ENCODE measurements at regions not wholly inside any gene's neighbourhood (a gene's known extent, or its start where the extent isn't known, plus 50 kb on each side); places are given as distances from the start of the nearest gene placed in this dataset.
"Not testable (repeated sequence)": the region's sequence is repeated elsewhere in the genome, so short reads cannot be mapped to it uniquely, and the experiment has no call there.

- DNase-seq = no peak
Observed at GRCh38 chr1:5189384-5189783, 535.0 kb downstream of the AJAP1 start.

GRCh38 chr1:5165762-5166161, 511.4 kb downstream of the AJAP1 start:
- DNase-seq = no peak

- no peak for DNase-seq
Observed at GRCh38 chr1:5164158-5164557, 509.7 kb downstream of the AJAP1 start.

DNA sequence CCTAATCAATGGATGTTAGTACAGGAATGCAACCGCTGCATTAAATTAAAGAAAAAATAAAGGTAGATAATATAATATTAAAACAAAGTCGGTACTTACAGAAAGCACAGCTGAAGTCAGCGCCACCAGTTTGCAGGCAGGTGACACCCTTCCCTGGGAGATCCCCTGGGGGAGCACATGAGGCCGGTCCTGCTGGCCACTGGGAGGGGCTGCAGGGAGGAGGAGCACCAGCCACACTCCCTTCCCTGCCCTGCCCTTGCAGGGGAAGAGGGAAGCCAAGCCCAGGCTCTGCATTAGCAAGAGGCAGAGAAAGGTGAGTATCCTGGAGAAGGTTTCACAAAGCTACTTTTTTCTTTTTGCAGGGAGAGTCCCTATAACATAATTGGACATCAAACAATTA, 507.0 kb downstream of the AJAP1 start:
- DNase-seq = no peak

GRCh38 chr1:5157175-5157574, 502.8 kb downstream of the AJAP1 start:
- no peak for DNase-seq

- DNase-seq = no peak
Observed at GRCh38 chr1:5156416-5157120, 502.2 kb downstream of the AJAP1 start.

- DNase-seq = no peak
Observed at GRCh38 chr1:5151511-5151910, 497.1 kb downstream of the AJAP1 start.

DNA sequence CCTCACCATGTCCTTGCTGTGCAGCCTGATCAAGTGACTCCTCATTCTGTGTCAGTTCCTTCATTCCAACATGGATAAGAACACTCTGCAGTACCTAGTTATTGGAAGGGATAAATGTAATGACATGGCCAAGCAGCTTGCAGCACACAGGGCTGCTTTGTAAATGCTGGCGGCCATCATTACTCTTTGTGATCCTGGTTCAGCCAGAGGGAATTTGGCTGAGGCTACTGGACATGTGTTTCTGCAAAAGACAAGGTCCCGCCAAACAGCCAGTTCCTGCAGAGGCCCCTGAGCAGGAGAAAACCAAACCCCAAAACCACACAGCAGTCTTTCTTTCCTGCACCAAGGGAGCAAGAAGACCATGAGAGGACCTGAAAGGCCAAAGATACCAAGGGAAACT, 495.8 kb downstream of the AJAP1 start:
- no peak for DNase-seq

DNA sequence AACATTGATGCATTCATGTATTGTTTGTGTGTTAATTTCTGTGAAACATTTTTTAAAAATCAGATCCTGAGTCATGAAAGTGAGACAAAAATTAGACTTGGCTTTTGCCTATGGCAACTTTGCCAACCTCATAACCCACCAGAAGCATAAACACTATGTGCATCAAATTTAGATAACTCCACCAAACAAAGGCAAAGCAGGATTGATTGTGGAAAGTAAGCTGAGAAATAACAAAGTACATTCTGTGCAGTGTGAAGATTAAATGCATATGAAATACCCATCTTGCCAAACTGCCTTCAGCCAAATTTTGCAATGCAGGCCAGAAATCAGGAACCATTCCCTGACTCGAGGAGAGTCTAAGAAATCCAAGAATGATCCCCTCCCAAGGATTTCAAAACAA, 493.4 kb downstream of the AJAP1 start:
- no peak for DNase-seq

DNA sequence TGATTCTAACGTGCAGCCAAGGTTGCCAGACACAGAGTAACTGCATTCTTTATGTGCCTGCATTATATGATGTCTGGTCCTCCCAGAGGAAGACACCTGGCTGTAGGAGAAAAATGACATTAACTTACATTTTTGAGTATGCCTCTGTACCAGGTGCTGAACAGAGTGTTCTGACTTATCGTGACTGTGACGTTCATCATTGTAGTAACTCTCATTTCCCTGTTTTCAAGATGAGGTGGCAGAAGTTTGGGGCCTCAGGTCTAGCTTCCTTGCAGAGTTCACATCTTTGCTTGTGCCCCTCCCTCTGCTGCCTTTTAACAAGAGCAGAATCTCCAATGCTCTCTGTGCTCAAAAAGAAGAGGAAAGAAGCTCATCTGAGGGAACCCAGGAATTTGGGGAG, 488.0 kb downstream of the AJAP1 start:
- DNase-seq = no peak

DNA sequence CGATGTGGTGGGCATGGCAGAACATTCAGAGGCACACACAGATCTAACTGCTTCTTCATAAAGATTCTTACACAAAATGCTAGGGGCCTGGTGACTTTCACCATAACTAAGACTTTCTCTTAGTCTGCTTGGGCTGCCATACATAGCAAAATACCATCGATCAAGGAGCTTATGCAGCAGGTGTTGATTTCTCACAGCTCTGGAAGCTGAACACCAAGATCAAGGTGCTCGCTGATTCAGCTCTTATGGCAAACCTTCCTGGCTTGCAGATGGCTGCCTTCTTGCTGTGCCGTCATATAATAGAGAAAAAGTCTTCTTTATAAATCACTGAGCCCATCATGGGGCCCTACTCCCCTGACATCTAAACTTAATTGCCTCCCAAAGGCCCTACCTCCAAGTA, 487.3 kb downstream of the AJAP1 start:
- DNase-seq = no peak

- no peak for DNase-seq
Observed at GRCh38 chr1:5140962-5141361, 486.6 kb downstream of the AJAP1 start.

DNA sequence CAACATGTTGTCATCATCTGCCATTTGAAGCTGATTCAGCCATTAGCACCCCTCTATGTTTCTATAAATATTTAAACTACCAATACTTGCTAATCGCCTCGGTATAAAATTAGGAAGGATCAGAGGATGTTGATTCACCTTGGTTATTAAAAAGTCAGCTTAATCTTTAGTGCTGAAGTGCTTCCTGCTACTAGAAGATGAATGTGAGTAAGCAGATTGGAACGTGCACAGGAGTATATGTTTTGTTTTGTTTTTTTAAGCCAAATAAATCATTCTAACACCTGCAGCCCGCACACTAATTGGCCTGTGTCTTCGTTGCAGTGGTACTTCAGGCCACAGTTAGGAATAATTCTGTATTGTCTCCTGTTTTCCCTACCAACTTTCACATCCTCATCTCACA, 485.7 kb downstream of the AJAP1 start:
- no peak for DNase-seq

DNA sequence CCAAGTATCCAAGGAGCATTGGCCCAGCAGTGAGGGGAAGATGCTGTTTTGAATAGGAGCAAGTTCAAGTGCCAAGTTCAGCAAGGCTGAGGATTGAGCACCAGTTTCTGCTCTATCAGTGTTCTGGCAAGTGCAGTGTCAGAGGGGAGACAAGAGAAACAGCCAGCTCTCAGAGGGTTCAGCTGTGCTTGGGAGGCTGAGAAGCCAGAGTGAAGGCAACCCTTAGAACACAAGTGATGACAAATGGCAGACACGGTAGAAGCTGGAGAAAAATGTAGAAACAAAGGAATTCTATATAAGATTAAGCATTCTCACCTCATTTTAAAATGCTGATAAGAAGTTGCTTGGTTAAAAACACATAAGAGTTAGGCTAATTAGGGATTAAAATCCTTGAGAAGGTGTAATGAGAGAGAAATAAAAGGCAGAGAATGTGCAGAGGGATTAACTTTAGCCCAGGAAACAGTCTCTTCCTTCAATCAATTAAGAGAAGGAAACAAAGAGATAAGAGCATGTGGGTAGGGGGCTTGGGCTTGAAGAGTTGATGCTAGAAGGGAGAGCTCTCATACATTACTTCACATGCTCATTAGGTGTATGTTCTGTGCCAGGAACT, 475.4 kb downstream of the AJAP1 start:
- no peak for DNase-seq

DNA sequence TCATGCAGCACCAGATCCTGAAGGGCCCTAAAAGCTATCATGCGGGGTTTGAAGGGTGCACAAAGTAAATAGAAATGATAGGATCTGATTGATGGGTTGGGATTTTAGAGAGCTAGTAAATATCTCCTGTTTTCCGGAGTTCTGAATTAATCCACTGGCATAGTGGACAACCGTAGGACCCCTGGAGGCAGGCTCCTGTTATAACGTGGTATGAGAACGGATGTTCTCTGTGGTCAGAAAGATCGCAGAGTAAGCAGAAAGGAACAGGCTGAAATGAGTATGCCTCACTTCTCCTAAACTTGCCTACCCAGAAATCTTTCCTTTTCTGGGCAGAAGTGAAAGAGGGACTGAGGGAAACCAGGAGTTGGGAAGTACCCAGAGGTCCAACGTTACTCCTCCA, 470.8 kb downstream of the AJAP1 start:
- DNase-seq = no peak

DNA sequence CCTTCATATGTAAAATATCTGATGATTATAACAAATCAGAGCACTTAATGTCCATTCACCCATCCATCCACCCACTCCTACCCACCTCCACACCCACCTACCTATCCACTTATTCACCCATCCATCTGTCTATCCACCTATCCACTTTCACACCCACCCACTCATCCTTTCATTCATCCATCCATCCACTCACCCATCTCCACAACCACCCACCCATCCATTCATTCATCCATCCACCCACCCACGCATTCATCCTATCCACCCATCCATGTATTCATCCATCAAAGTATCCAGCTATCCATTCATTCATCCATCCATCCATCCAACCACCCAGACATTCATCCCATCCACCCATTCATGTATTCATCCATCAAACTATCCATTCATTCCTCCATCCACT, 466.1 kb downstream of the AJAP1 start:
- no peak for DNase-seq

DNA sequence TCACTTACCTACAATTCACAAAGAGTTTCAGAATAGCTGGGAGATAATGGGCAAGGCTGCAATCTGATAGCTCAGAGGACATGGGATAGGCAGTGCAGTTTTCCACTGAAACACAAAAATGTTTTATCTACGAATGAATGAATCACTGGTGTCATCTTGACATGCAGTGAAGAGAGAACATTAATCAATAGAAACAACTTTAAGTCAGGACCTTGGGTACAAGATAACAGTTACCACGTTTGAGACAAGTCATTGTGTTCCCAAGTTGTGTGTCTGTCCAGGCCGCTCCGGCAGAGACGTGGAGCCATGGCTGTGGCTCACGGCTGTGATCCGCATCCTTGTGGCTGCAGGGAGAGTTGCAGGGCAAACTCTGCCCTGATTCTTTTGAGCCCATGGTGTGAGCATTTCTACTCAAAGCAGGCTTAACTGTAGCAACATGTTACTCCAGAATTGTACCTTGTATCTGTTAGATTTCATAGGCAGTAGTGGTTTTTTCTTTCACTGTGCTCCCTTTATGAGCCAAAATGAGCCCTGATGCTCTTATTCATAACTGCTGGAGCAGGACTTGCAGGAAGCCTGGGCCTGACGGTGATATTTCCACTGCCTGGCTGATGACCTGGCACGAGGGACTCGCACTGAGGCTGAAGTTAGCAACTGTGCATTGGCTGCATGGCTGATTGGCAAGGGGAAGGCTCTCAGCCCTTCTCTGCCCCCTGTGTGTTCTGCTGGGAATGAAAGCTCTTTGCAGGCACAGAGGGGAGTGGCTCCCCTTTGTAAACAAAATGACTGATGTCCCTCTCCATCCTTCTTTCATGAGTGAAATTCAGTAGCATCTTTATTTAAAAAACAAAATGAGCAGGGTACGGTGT, 465.2 kb downstream of the AJAP1 start:
- DNase-seq = peak in 1 of 2 experiments; percentile 8

- not testable (repeated sequence) for DNase-seq
Observed at GRCh38 chr1:5118771-5119170, 464.4 kb downstream of the AJAP1 start.

DNA sequence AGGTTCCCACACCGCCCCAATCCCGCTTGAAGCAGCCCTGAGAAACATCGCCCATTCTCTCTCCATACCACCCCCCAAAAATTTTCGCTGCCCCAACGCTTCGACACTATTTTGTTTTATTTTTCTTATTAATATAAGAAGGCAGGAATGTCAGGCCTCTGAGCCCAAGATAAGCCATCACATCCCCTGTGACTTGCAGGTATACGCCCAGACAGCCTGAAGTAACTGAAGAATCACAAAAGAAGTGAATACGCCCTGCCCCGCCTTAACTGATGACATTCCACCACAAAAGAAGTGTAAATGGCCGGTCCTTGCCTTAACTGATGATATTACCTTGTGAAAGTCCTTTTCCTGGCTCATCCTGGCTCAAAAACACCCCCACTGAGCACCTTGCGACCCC, 463.9 kb downstream of the AJAP1 start:
- DNase-seq = not testable (repeated sequence)

DNA sequence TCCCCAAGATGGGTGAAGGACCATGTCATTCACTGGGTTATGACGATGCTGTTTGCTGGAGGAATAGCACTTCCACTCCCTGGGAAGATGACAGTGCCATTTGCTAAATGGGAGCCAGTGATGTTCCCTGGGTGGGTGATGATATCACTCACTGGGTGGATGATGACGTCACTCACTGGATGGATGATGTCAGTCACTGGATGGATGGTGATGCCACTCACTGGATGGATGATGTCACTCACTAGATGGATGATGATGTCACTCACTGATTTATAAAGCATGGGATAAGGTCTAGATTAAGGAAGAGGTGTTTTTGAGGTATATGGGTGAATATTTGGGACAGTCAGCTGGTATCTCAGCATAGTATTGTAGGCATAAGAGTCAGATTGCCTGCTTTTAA, 457.2 kb downstream of the AJAP1 start:
- no peak for DNase-seq

DNA sequence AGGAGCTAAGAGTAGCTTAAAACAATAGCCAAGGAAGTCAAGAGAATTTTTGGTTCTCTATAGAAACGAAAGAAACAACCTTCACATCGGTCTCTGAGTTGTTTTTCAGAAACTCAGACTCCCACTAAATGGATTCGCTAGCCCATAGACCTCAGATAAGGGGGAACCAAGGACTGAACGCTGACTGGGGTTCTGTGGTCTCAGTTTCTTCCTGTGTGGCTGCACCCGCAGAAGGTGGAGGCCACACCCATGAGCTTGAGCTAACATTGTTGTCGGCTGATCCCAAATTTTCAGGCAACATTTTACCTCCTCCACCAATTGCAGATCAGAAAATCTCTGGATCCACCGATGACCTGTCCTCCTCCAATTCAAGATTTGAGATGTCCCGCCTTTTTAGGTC, 456.1 kb downstream of the AJAP1 start:
- DNase-seq = no peak

DNA sequence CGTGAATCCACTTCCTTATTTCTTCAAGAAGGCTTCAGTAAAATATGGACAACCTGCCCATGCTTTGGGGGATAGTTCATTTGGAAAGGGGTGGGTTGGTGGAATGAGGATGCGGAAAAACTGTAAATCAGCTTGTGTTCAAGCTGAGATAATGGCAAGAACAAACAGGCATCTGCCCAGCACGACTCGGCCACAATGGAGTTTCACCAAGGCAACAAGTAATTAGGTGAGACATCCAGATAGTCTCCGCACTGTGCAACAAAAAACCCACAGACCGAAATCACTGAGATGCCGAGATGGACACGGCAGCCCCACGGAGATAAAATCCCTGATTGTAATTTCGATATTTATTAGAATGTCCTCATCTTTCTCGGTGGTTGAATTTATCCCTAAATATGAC, 455.2 kb downstream of the AJAP1 start:
- DNase-seq = no peak

- no peak for DNase-seq
Observed at GRCh38 chr1:5108740-5109139, 454.3 kb downstream of the AJAP1 start.

DNA sequence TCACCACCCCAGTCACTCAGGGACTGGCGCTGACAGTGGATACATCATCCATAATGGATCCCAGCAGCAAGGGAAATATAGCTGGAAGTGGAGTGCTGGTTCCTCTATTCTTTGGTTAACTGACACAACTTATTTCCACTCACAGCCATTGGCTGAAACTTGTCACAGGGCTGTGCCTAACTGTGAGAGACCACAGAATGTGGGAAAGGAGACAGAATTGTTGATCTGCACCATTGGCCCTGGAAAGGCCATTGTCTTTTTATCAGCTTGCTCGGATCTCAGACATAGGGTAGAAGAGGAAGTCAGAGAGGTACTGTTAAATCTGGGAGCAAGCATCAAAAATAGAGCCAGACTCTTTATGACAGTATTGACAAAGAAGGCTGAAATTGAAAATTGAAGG, 451.3 kb downstream of the AJAP1 start:
- no peak for DNase-seq

Data from NCI-H526 (cell line).